IPS-11a (cell line): ENCODE measurements at regions not wholly inside any gene's neighbourhood (a gene's known extent, or its start where the extent isn't known, plus 50 kb on each side); places are given as distances from the start of the nearest gene placed in this dataset.

Experiments used
- H3K4me3 ChIP-seq: one replicate; pipeline ENCODE4 v1.5.1; 2013; ENCODE audit warnings: low read depth, low read length, control low read depth

DNA sequence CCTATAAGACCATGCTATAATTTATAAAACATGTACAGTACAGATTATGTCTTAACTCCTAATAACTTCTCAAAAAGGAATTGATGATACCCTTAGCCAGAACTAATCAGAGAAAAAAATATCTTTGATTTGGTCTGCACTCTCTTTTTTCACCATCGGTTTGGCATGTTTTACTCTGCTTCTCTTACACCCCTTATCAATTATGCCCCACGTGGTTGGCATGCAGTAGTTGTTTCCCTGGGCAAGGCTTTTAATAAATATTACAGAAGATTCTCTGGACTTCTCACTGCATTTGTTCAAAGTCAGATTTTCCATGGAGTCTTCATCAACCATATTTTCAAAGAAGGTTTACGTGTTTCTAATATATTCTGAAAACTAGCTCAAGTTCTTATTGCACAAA is 167.4 kb upstream of the LRIG3 start:
- no peak overlapping the region for H3K4me3 ChIP-seq

DNA sequence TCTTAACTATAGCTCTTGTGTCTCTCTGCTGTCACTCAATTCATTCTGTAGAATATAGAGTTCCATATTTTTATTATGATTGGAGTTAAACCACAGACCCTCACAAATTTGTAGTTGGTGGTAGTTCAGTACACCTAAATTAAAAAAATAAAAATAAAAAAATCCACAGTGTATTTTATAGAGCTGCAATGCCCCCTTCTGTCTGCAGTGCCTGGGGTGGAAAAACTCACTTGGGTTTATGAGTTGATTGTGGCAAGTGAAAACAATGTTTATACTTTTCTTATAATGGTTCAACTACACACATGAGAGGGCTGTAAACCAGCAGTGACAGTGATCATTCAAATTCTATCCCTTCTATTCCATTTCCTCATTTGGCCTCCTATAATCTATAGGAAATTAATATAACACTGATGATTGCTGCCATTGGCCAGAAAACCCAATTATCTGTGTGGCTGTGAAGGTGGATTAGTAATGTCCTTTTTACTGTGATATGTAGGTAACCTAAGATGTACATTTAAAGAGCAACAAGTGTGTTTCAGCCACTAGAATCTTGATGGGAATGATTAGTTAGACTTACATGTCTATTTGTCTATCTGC is 166.9 kb upstream of the LRIG3 start:
- no peak overlapping the region for H3K4me3 ChIP-seq

DNA sequence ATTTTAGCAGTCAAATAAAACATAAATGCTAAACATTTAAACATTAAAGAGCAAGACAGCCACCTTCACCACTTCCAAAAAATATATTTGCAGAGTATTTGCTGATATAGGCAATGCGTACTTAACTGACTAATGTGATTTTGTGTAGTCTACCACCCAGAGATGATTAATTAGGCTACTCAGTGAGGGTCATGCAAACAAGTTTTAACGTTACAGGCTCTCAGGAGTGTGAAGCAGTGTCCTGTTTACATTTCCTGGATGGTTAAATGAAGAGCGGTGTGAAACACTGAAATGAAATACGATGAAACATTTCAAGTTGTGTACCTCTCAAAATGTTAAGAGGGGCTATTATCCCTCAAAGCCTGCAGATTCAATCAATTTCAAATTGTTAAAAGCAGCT is 165.8 kb upstream of the LRIG3 start:
- no peak overlapping the region for H3K4me3 ChIP-seq

DNA sequence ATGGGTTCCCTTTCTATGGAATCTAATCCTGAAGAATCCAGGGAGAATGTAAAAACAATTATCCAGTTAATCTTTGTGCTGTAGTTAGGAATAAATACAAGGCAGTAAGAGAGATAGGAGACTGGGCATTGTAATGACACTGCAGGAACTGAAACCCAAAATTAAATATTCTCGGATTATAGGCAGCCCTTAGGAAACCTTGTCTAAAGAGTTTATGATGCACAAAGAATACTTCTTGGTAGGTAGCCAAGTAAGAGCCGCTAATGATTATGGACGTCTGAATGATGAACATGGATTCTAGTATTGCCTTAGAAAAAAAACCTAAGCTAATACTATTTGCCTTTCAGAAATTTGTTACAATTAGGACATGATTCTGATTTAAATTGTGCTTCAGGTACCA is 165.4 kb upstream of the LRIG3 start:
- no peak overlapping the region for H3K4me3 ChIP-seq

DNA sequence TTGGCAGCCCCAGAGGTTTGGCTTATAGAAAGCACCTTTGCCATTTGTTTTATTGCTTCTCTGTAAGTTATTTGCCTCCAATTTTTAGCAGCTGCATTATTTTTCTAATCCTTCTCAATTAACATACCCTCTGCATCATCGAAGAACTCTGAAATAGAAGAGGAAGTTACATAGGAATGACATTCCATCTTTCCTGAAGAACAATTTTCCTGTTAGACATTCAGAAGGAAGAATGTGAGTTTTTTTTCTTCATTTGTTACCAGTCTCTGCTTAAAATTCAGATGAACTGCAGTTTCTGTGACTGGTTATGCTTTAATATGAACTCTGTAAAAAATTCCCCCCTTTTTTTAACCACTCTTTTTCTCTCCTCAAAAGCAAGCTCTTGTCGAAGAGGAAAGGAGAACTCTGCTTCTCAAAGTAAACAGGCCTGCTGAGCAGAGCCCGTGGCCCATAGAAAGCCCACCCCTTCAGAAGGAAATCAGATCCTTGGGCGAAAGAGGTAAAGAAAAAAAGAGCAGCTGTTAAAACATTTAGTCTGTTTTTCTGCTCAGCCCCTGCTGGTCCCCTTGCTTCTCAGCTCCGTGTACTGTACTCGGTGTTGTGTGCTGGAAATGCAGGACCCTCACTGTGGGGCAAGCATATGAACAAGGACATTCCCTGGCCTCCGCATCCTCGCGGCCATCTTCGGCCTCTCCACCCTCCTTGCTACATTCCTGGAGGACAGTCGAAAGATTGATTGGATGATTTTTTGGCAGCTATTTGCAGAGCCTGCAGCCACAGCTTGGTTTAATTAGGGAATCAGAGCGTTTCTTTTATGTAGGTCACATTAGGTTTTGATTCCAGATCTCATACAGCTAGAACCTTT is 164.4 kb upstream of the LRIG3 start:
- no peak overlapping the region for H3K4me3 ChIP-seq

DNA sequence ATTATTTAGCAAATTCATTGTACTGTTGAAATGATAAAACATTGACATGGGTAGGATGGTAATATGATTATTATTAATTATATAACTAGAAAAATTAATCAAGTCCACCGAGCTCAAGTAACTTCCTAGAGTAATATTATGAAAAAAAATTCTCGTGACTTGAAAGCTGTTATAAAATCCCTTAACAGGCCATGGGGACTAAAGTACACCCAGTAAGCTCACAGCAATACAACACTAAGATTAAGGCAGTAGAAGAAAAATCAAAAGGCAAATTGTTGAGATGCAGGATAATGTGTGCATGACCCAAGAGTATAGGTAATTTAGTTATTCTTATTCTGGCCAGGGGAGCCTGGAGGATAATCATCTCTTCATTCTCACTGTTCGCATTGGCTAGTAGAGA is 162.6 kb upstream of the LRIG3 start:
- H3K4me3 ChIP-seq, result no peak overlapping the region

DNA sequence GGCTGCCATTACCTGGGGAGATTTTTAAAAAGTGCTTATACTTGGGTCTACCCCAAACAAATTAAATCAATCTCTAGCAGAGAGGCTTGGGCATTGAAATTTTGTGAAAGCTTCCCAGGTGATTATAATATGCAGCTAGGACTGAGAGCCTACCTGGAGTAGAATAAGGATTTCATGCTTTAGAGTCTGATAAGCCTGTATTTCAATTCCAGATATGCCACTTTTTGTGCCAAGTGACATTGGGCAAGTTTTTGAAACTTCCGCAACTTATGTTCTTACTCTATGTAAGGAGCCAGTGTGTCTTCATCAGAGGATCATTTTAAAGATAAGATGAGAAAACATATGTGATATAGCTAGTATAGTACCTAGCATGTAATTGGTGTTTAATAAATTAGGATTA is 159.8 kb upstream of the LRIG3 start:
- H3K4me3 ChIP-seq, result no peak overlapping the region

DNA sequence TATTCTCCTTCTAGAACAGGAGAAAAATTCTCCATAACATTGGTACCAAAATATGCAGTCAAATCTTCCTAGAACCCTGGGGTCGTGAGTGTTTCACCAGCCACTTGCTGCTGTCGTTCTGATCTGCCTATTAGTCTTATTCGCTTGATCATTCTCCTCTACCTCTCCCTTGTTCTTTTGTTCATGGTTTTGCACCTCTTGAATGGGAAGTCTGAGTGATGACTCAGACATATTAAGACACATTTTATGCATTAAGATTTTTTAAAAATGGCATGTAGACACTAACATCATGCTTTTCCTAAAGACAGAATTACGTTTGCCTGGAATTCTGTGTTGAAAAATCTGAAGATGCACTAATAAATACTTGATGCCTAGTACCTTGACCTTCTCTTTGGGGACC is 159.2 kb upstream of the LRIG3 start:
- no peak overlapping the region for H3K4me3 ChIP-seq

DNA sequence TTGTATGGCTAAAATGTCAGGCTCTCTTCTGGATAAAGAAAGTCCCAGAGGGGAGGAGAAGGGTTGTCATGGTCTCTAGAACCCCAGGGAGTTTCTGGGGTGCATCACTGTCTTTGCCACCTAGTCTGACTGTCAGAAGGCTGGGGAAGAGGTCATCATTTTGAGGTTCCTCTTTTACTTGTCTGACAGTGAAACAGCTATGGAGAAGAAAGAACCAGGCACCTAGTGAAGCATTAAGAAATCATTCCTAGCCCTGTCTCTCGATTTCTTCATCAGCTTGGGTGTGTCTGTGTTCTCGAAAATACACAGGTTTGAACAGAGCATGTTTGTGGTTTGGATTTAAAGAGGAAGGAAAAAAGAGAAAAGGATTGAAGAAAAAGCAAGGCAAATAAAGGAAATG is 158.7 kb upstream of the LRIG3 start:
- H3K4me3 ChIP-seq, result no peak overlapping the region

DNA sequence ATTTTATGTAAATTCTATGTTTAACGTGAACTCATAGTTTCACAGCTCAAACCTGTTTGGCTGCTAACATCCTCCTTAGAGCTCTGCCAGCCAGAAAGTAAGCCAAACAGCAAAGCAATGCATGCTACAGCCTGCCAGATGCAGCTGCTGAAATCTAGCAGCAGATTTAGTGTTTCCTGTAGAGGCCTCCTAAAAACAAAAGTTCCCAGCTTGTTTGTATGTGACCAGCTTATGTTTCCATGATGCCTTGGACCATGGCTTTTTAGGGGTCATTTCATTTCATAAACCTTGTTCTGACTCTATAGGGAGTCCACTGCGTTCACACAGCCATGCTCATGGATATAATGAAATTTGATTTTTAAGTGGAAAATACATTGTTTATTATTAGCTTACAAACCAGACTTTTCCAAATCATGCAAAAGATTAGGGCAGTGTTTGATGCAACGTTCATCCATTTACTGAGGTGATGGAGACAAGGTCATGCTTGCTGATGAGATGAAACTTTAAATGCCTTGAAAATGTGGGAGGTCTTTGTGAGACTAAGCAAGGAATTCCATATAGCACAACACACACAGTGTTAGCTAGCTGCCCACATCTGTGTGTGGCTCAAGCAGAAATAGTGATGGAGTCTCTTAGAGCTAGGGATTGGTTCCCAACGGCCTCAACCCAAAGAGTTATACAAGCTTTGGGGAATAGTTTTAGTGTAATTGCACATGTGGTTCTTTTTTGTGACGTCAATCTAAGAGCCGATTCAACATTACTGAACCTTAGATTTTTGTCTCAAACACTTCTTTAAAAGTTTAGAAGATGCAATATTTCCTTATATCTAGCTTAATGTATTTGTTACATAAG is 157.5 kb upstream of the LRIG3 start:
- H3K4me3 ChIP-seq, result no peak overlapping the region

DNA sequence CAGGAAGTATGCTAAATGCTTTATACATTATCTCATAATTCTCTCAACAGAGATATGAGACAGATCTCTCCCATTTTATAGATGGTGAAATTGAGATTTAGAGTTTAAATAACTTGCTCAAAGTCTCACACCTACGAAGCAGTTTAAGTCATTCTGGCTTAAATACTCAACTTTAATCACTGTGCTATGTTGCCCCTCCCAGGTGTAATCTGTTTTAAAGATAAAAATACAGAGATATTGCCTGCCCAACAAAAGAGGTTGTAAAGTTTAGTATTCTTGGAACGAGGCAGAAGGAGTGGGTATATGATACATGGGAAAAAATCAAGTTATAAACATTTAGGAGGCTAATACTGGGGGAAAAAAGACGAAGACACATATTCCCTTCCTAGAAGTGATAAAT is 156.8 kb upstream of the LRIG3 start:
- no peak overlapping the region for H3K4me3 ChIP-seq

DNA sequence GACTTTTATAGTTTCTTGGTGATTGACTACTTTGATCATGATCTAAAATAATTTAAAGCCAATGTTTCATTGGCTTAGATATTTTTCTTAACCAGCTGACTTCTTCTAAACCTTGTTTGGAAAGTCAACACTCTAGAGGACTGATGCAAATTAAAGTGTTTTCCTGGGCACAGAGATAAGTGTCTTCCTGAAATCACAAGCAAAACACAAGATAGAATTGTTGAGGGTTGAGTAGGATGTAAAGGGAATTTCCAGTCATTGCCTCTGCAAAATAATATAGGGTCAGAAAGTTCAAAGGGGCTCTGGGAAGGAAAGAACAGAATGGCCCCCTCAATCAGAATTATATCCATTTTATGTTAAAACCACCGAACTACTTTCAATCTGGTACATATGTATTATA is 156.3 kb upstream of the LRIG3 start:
- H3K4me3 ChIP-seq, result no peak overlapping the region

DNA sequence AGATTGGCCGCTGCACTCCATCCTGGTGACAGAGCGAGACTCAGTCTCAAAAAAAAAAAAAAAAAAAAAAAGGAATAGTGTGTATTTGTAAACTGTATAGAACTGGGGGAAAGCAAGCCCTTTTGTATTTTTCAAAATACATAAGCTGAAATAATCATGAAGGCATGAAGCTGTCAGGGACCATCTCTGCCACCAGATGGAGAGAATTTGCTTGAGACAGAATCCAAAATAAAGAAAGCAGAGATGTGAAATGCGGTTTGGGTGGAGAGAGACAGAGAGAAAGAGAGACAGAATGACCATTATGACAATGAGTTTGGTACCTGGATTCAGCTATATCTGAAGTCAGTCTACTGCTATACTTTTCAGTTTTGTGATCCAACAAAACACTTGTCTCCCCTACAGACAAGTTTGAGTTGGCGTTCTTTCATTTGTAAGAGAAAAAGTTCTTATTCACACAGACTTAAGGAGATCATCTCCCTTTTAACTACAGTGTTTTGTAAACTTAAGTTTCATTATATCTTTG is 155.7 kb upstream of the LRIG3 start:
- no peak overlapping the region for H3K4me3 ChIP-seq

DNA sequence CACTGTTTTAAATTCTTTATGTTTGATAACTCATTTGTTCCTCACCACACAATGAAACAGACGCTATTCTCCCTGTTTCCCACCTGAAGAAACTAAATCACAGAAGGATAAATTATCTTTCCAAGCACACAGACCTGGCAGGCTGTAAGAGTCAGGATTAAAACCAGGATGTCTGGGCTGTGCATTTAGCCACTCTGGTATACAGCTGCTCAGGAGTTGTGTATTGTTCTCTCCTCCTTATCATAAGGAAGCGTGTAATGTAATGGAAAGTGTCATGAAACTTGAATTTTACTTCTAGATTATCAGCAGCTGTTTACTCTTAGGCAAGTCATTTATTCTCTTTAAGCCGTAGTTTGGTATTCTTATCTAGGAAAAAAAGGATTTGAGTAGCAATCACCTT is 154.8 kb upstream of the LRIG3 start:
- no peak overlapping the region for H3K4me3 ChIP-seq

DNA sequence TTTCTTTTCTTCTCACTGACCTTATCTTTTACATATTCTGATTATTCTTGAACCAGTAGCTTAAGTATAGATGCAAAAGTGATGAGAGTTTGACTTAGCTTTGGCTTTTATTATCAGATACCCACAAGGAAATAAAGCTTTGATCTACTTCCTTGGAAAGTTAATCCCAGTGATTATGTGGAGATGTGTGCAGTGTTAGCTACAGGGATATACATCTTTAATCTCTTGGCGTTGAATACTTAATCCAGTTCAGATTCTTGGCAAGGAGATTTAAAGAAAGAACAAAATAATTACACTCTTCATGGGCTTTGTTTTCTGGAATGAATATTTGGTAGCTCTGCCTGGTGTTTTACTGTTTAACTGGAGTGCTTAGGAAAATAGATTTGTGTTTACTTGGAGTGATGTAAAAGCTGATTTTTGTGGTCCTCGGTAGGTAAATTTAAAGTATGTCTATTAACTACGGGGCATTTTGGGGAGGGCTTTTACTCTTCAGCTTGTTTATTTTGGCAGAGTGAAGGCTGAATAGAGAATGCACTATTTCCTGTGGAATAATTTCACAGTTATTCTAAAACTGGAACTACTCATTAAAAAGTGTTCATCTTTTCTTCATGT is 150.1 kb upstream of the LRIG3 start:
- H3K4me3 ChIP-seq, result no peak overlapping the region

DNA sequence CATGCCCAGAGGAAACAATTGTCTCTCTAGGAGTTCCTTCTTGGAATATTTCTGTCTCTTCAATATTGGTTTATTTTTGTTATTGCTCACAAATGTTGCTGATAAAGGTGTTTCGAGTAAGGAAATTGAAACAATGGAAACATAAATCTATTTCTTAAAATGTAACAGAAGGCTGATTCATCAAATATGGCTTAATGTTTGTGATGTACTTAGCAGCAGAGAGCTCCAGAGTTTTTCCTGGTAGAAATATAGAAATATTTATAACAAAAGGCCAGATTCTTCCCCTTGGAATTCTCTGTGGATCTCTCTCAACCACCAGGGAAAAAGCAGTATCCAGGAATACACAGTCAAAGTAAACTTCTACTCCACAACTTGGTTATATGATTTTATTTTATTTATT is 149.2 kb upstream of the LRIG3 start:
- no peak overlapping the region for H3K4me3 ChIP-seq

DNA sequence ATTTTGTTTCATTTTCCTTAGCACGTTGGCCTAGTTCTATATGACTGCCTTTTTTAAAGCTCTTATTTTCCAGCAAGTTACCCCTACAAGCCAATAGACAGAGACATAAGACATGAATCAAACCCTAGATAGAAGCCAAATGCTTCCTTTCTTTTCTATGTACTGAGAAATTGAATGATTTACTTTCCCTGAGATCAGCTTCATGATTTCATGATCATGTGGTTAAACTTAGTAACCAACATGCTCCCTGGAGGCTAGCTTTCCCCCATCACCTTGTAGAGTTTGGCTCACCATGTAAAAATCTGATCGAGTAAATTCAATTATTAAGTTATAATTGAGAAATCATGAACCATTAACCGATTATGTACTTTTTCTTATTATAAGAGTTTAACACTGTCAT is 148.1 kb upstream of the LRIG3 start:
- H3K4me3 ChIP-seq, result no peak overlapping the region

DNA sequence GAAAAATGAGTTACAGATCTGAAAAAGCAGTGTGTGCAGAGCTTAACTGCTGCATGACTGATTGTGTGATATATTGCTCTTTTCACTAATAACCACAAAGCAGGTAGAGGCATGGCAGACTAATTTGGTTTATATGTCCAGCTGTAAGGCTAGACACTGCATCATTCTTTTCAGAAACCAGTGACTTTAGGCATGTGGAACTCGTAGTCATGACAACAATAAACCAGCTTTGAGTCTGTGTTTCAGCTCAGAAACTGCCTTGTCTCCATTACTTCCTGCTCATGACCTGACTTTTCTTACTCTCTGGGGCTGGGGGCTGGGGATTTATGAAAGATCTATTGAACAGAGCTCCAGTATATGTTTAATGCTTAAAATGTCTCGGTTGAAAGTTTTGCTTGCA is 146.8 kb upstream of the LRIG3 start:
- no peak overlapping the region for H3K4me3 ChIP-seq

DNA sequence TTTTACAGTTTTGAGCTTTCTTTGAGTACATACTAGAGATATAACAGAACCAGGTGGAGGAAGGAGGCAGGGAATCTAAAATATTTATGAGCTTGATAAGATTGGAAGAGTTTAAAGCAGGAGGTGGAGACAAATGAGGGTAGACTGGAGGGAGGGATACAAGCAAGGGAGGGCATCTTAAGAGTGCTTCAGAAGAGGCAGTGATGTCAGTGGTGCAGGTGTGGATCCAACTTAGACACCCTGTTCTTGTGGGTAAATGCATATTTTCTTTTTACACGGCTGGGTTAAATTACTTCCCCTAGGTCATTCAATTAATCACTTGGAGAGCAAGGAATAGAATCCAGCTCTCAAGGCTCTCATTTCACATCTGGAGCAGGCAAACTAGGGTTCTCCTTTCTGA is 146.1 kb upstream of the LRIG3 start:
- H3K4me3 ChIP-seq, result no peak overlapping the region

DNA sequence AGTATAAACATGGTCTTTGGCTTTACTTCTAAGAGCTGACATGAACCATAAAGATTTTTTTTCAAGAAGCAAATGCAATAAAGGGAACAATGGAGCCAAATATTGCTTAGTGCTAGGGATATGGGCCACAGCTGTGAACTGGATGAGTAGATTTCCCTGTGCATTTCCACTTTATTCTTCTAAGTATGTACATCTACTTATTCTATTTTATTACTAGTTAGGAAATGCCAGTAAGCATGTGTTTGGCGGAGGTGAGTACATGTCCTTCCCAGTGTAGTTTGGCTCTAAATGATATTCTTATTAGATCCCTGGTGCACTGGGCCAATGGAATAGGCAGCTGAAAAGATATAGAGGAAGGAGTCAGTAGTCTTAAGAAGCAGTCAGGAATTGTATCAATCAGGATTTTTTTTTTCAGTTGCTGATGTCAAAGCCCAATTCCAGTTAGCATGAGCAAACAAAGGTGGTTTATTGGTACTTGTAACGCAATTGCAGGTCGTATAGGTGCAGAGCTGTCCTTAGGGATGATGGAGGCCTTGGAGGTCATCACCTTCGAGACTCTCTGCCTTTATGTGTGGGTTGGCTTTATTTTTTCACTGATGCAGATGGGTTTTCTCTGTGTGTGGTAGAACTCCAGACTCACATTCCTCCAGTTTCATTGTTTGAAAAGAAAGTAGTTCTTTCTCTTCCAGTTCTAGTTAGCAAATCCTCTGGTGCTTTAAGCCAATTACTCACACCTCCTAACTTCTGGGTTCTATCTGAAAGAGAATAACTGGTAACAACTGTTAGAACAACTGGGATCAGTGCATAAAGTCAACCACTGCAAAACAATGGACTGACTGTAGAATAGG is 139.0 kb upstream of the LRIG3 start:
- H3K4me3 ChIP-seq, result no peak overlapping the region
